ENCODE measurements at regions not wholly inside any gene's neighbourhood (a gene's known extent, or its start where the extent isn't known, plus 50 kb on each side); places are given as distances from the start of the nearest gene placed in this dataset.

DNA sequence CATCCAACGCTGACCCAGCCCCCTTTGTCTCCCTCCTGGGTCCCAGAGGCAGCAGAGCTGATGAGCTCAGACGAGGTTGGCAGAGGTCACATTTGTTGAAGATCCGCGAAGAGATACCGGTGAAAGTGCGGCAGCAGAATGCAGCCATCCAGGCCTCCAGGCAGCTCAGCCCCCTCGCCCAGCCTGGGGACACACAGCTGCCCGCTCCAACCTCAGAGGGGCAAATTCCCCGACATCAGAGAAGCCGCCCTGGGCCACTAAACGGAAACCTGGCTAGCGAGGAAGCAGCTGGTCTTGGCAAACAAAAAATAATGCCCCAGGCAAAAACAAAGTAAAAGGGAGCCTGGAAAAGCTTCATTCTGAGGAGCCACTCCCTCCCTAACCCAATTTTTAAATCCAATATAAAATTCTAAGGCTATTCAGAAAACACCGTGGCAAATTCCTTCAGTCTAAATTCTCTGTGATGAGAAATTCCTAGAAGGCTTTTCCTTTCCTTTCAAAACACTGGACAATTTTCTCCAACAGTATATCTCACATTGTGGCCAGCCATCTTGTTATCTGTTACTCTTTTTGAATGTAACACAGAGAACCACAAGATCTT, 262.4 kb downstream of the SS18 start:
- TF ChIP-seq, protein P1, sequence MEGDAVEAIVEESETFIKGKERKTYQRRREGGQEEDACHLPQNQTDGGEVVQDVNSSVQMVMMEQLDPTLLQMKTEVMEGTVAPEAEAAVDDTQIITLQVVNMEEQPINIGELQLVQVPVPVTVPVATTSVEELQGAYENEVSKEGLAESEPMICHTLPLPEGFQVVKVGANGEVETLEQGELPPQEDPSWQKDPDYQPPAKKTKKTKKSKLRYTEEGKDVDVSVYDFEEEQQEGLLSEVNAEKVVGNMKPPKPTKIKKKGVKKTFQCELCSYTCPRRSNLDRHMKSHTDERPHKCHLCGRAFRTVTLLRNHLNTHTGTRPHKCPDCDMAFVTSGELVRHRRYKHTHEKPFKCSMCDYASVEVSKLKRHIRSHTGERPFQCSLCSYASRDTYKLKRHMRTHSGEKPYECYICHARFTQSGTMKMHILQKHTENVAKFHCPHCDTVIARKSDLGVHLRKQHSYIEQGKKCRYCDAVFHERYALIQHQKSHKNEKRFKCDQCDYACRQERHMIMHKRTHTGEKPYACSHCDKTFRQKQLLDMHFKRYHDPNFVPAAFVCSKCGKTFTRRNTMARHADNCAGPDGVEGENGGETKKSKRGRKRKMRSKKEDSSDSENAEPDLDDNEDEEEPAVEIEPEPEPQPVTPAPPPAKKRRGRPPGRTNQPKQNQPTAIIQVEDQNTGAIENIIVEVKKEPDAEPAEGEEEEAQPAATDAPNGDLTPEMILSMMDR (optimal IDR thresholded peaks at IDR 0.05 in 1 of 3, IDR thresholded peaks at IDR 0.05 in 1 of 3, conservative IDR thresholded peaks at IDR 0.05 in 1 of 3; ENCODE audit: extremely low read depth in 1 of 3, insufficient read depth in 2 of 3, low read length in 3 of 3) = no peak
- TF ChIP-seq EZH2 (IDR thresholded peaks at IDR 0.05; ENCODE audit: low read length) = no peak

Data from keratinocyte (primary cell).